Gastroesophageal sphincter (tissue), 4 donors: ENCODE measurements at regions not wholly inside any gene's neighbourhood (a gene's known extent, or its start where the extent isn't known, plus 50 kb on each side); places are given as distances from the start of the nearest gene placed in this dataset.

ENCODE experiments used
- ATAC-seq: fragments of 150-250 bp; one replicate; pipeline ENCODE4 v1.9.1; 2016; ENCODE audit warnings: mild to moderate bottlenecking, moderate library complexity
- H3K27ac ChIP-seq, 4 donors: fragments of 200-600 bp; sonication (generic) in 3 of 4; 1 replicate in 3 of 4; 2 replicates in 1 of 4; pipeline ENCODE4 v1.5.1; 2016 to 2019
- H3K27me3 ChIP-seq: fragments of 200-600 bp; sonication (generic); one replicate; pipeline ENCODE4 v1.5.1; 2019
- H3K36me3 ChIP-seq, 2 donors: fragments of 200-600 bp; sonication (generic); one replicate each; pipeline ENCODE4 v1.5.1; 2019; ENCODE audit warnings: control low read depth in 1 of 2
- H3K4me1 ChIP-seq, 3 donors: fragments of 200-600 bp; sonication (generic); 1 replicate in 2 of 3; 2 replicates in 1 of 3; pipeline ENCODE4 v1.5.1; 2016 to 2019; ENCODE audit warnings: control low read depth in 2 of 3
- H3K4me3 ChIP-seq, 2 donors: fragments of 200-600 bp; sonication (generic); one replicate each; pipeline ENCODE4 v1.5.1; 2019; ENCODE audit warnings: mild to moderate bottlenecking in 1 of 2, moderate library complexity in 1 of 2
- H3K9me3 ChIP-seq, 3 donors: fragments of 200-600 bp; sonication (generic); one replicate each; pipeline ENCODE4 v1.5.1; 2017 to 2019; ENCODE audit warnings: control low read depth in 2 of 3
- EP300 ChIP-seq: sonication (generic); formaldehyde crosslinking; IDR thresholded peaks from one replicate; pipeline ENCODE4 v1.6.1; 2017; ENCODE audit warnings: antibody characterized with exemption, mild to moderate bottlenecking
- POLR2A ChIP-seq, 2 donors: fragments of 450-650 bp; IDR thresholded peaks; one replicate each; pipeline ENCODE4 v1.6.1; 2017; ENCODE audit warnings: antibody characterized with exemption in 2 of 2, mild to moderate bottlenecking in 2 of 2, moderate library complexity in 1 of 2
- POLR2AphosphoS5 ChIP-seq: sonication (generic); formaldehyde crosslinking; IDR thresholded peaks from one replicate; pipeline ENCODE4 v1.6.1; 2017; ENCODE audit warnings: antibody characterized with exemption
- WGBS, 2 donors: methylation state at CpG; one replicate each; pipeline ENCODE4 v1.1.5; 2018; ENCODE audit warnings: low coverage in 1 of 2; 5-methylcytosine and 5-hydroxymethylcytosine counted together
- TF ChIP-seq, protein P1 (sequence below), 4 experiments: fragments of 200-600 bp in 2 of 4; fragments of 450-650 bp in 2 of 4; sonication (generic) in 1 of 4; IDR thresholded peaks; one replicate each; pipeline ENCODE4 v1.5.1; 2017 to 2019; ENCODE audit warnings: antibody characterized with exemption in 4 of 4, mild to moderate bottlenecking in 2 of 4, moderate library complexity in 2 of 4

DNA sequence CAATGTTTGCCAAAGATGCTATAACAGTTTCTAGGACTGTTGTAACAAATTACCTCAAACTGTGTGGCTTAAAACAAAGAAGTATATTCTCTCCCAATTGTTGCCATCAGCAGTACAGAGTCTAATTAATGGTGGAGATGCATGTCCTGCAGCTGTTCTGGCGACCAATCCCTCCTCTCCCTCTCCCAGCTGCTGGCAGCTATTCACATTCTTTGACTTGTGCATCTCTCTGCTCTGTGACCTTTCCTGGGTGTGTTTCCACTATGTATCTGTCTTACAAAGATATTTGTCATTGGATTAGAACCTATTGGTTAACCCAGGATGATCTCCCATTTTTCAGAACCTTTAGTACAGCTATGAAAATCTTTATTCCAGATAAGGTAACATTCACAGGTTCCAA is 561.7 kb upstream of the POM121L12 start:
- H3K4me1 ChIP-seq = no peaks in the 10 kb centered on the region
- no peak overlapping the region for H3K4me3 ChIP-seq
- no peak overlapping the region for H3K27ac ChIP-seq
- no peak for ATAC-seq
- 44% methylated on average over 1 of the region's 1 CpG; no CpG with 5 or more reads in 1 of the 2 donors for WGBS, 2 donors
- no peaks in the 10 kb centered on the region for H3K9me3 ChIP-seq
- TF ChIP-seq, protein P1, sequence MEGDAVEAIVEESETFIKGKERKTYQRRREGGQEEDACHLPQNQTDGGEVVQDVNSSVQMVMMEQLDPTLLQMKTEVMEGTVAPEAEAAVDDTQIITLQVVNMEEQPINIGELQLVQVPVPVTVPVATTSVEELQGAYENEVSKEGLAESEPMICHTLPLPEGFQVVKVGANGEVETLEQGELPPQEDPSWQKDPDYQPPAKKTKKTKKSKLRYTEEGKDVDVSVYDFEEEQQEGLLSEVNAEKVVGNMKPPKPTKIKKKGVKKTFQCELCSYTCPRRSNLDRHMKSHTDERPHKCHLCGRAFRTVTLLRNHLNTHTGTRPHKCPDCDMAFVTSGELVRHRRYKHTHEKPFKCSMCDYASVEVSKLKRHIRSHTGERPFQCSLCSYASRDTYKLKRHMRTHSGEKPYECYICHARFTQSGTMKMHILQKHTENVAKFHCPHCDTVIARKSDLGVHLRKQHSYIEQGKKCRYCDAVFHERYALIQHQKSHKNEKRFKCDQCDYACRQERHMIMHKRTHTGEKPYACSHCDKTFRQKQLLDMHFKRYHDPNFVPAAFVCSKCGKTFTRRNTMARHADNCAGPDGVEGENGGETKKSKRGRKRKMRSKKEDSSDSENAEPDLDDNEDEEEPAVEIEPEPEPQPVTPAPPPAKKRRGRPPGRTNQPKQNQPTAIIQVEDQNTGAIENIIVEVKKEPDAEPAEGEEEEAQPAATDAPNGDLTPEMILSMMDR (IDR thresholded peaks at IDR 0.05) = no peak
- TF ChIP-seq EP300 = no peak
- TF ChIP-seq POLR2A (IDR thresholded peaks at IDR 0.05) = no peak
- TF ChIP-seq POLR2AphosphoS5 = no peak
- no peaks in the 10 kb centered on the region for H3K36me3 ChIP-seq
- no peaks in the 10 kb centered on the region for H3K27me3 ChIP-seq

DNA sequence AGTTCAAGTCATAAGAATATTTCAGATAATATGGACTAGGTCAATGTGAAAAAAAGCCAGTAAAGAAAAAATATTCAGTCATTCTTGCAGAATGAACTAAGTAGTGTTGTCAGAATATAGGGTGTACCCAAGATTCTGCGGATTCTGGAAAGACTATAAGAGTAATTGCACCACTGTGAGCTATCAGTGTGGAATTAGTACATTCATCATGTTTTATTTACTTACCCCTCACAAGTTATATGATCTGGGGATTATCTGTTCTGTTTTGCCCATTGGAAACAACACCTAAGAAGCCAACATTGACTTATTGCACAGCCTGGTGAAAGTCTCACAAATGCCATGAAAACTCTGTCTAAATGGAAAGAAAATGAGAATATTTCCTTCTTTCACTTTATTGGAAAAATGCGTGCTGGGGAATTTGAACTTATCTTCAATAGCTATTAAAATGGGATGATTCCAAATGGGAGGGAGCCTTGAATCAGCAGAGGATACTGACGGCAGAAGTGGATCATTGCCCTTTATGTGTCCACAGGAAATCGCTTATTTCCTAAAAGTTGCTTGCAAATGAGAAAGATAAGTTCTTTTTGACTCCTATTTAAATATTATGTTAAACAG is 563.3 kb upstream of the POM121L12 start:
- ATAC-seq = no peak
- WGBS, 2 donors = 71 to 72% methylated on average over 4 of the region's 4 CpGs
- Histone ChIP-seq H3K4me1 (no peaks in the 10 kb centered on the region), H3K9me3 (no peaks in the 10 kb centered on the region), H3K27ac (no peak overlapping the region), H3K36me3 (no peaks in the 10 kb centered on the region), H3K27me3 (no peaks in the 10 kb centered on the region), H3K4me3 (no peak overlapping the region)
- TF ChIP-seq POLR2A (IDR thresholded peaks at IDR 0.05) (no peak), EP300 (no peak), POLR2AphosphoS5 (no peak)
- TF ChIP-seq, protein P1 (IDR thresholded peaks at IDR 0.05) = no peak

DNA sequence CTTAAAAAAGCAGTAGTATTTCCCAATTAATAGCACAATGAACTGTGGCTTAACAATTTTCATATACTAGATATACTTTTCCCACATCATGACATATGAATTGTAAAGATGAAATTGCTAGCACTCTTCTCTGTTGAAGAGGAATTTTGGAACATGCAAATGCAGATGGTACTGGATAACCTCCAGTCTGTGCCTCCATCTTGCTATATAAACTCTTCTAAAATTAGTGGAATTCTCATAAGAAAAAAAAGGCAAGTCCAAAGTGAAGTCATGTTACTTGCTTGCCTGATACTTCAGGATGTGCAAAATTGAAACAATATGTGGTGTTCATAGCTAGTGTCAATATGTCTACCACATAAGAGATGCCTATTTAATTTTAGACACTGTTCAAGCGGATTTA is 570.2 kb upstream of the POM121L12 start:
- no peak for ATAC-seq

DNA sequence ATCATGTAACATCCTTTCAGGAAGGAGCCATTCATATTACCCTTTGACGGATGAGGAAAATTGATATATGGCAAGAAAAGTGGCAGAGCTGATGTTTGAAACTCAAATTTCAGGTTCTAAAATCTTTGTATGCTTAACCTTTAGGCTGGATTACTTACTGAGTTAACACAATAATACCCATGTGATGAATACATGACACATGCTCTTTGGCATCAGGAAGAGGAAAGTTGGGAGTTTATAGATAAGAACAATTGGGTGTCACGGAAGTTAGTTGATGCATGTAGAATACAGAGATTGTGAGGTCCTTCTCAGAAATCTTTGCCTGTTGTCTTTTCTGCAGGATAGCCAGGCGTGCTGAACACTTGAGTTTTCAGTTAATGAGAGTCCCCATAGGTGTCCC is 572.1 kb upstream of the POM121L12 start:
- TF ChIP-seq POLR2A (IDR thresholded peaks at IDR 0.05) (no peak), EP300 (no peak), POLR2AphosphoS5 (no peak)
- TF ChIP-seq, protein P1 (IDR thresholded peaks at IDR 0.05) = no peak
- no peak for ATAC-seq
- Histone ChIP-seq H3K27ac (no peak overlapping the region), H3K4me1 (no peaks in the 10 kb centered on the region), H3K4me3 (no peak overlapping the region), H3K36me3 (no peaks in the 10 kb centered on the region), H3K9me3 (no peaks in the 10 kb centered on the region), H3K27me3 (no peaks in the 10 kb centered on the region)
- 70 to 75% methylated on average over 3 of the region's 3 CpGs for WGBS, 2 donors

More for the DNA sequence above, 570.2 kb upstream of the POM121L12 start:
- Histone ChIP-seq H3K27me3 (no peaks in the 10 kb centered on the region), H3K36me3 (no peaks in the 10 kb centered on the region), H3K4me3 (no peak overlapping the region), H3K27ac (no peak overlapping the region), H3K4me1 (no peaks in the 10 kb centered on the region), H3K9me3 (no peaks in the 10 kb centered on the region)
- 83 to 100% methylated on average over 1 of the region's 1 CpG for WGBS, 2 donors
- TF ChIP-seq POLR2AphosphoS5 (no peak), EP300 (no peak), POLR2A (IDR thresholded peaks at IDR 0.05) (no peak)
- TF ChIP-seq, protein P1 (IDR thresholded peaks at IDR 0.05) = no peak

DNA sequence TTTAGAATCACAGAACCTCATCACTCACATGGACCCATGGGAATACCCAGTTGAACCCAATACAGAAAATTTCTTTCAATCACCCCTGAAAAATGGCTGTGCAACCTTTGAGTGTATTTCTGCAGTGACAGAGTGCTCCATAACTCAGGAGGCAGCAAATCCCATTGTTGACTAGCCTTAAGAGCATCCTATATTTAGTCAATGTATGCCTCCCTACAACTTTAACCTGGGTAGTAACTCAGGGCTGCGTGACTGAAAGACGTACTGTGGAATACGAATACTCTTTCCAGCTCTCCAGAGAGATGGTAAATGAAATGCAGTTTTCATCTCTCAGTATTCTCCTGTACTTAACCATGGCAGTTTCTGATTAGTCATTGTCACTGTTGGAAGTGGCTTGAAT is 573.0 kb upstream of the POM121L12 start:
- Histone ChIP-seq H3K9me3 (no peaks in the 10 kb centered on the region), H3K4me3 (no peak overlapping the region), H3K27me3 (no peaks in the 10 kb centered on the region), H3K27ac (no peak overlapping the region), H3K36me3 (no peaks in the 10 kb centered on the region), H3K4me1 (no peaks in the 10 kb centered on the region)
- 93 to 96% methylated on average over 3 of the region's 3 CpGs for WGBS, 2 donors
- TF ChIP-seq, protein P1 (IDR thresholded peaks at IDR 0.05) = no peak
- TF ChIP-seq POLR2AphosphoS5 = no peak
- TF ChIP-seq EP300 = no peak
- TF ChIP-seq POLR2A (IDR thresholded peaks at IDR 0.05) = no peak
- no peak for ATAC-seq
